ENCODE measurements at regions not wholly inside any gene's neighbourhood (a gene's known extent, or its start where the extent isn't known, plus 50 kb on each side); places are given as distances from the start of the nearest gene placed in this dataset.

DNA sequence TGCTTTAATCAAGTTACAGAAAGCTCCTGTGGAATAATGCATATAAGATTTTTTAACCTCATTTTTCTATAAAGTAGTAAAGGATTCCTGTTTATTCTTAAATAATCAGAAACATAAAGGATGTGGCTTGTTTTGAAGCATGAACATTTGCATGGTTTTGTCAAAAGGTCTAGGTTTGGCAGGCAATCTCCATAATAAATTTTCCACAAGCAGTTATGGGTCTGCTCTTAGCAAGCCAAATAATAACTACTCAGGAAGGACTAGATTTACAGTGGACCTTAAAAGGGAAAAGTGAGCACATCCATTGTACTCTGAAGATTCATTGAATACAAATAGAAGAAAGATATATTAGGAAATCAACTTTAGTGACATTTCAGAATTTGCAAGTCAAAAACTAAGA, 407.3 kb upstream of the CBLB start:
- no peak overlapping the region for H3K4me3 ChIP-seq (ENCODE audit: low read depth, low read length)
- TF ChIP-seq, protein P1, sequence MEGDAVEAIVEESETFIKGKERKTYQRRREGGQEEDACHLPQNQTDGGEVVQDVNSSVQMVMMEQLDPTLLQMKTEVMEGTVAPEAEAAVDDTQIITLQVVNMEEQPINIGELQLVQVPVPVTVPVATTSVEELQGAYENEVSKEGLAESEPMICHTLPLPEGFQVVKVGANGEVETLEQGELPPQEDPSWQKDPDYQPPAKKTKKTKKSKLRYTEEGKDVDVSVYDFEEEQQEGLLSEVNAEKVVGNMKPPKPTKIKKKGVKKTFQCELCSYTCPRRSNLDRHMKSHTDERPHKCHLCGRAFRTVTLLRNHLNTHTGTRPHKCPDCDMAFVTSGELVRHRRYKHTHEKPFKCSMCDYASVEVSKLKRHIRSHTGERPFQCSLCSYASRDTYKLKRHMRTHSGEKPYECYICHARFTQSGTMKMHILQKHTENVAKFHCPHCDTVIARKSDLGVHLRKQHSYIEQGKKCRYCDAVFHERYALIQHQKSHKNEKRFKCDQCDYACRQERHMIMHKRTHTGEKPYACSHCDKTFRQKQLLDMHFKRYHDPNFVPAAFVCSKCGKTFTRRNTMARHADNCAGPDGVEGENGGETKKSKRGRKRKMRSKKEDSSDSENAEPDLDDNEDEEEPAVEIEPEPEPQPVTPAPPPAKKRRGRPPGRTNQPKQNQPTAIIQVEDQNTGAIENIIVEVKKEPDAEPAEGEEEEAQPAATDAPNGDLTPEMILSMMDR (IDR thresholded peaks at IDR 0.05; ENCODE audit: low read depth, low read length), result no peak

DNA sequence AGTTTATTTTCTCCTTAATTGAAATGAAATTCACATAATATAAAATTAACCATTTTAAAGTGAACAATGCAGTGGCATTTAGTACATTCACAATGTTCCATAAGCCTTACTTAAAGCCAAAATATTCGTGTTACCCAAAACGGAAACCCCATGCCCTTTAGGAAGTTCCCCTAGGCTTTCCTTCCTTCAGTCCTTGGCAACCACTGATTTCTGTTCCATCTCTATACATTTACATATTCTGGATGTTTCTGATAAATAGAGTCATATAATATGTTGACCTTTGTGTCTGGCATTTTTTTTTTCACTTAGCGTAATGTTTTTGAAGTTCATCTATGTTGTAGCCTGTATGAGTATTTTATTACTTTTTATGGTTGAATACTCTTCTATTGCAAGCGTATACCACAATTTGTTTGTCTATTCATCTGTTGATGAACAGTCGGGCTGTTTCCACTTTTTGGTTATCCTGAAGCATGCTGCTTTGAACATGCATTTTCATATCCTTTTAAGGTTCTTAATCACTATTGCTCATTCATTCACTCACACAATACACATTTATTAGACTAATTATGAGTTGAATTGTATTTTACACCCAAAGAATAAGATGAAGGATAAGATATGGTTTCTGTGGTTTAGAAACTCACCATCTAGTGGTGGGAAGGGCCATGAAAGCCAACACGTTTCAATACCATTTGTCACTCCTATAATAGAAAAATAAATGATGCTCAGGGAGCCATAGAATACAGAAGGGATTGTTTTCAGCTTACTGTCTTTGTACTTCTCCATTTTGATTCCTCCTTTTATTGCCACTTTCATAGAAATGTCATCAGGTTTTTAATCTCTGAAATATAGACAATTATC, 408.2 kb upstream of the CBLB start:
- H3K4me3 ChIP-seq (ENCODE audit: low read depth, low read length), result no peak overlapping the region
- TF ChIP-seq, protein P1 (IDR thresholded peaks at IDR 0.05; ENCODE audit: low read depth, low read length), result no peak

DNA sequence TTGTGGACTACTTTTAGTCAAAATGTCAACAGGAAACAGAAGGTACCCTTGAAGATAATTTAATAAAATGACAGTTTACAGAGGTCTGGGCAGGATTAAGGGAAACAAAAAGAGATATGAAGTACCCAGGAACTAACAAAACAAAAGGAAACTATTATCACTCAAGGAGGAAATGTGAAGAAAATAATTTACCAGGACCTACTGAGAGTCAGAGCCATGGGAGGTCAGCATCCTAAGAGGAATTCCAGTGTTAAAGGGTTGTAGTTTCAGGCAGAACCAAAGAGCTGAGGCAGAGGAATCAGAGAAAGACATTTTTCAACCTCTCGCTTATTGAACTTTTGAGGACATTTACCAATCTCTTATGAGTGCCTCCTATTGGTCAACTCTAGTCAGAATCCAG, 408.9 kb upstream of the CBLB start:
- no peak overlapping the region for H3K4me3 ChIP-seq (ENCODE audit: low read depth, low read length)
- TF ChIP-seq, protein P1 (IDR thresholded peaks at IDR 0.05; ENCODE audit: low read depth, low read length), result no peak

DNA sequence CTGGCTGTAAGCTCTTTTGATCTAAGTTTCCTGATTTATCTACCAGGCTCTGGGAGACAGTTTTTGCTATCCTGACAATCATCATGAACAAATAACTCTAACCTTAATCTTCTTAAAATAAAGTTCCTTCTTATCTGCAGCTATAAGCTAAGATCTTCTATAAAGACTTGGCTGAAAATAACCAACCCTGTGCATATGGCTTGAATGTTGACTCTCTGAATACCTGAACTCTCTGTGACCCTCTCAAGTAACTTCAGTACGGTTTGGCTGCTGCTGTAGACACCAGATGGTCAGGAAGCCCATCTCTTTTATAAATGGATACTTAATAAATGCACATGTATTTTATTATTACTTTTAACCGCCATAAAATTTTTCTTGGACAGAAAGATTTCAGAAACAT, 412.4 kb upstream of the CBLB start:
- no peak overlapping the region for H3K4me3 ChIP-seq (ENCODE audit: low read depth, low read length)
- TF ChIP-seq, protein P1 (IDR thresholded peaks at IDR 0.05; ENCODE audit: low read depth, low read length), result no peak

DNA sequence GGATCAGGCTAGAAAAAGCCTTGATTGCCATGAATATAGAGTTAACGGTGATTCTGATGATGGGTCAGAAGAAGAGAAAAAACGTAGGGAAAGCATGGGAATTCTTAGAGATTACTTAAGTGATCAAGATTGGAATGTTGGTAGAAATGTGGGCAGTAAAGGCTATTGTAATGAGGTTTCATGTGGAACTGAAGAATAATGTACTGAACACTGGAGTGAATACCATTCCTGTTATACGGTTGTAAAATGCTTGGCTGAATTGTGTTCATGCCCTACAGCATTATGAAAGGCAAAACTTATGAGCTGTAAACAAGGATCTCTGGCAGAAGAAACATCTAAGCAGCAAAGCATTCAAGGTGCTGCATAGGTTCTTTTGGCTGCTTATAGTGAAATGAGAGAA, 414.1 kb upstream of the CBLB start:
- H3K4me3 ChIP-seq (ENCODE audit: low read depth, low read length), result no peak overlapping the region
- TF ChIP-seq, protein P1 (IDR thresholded peaks at IDR 0.05; ENCODE audit: low read depth, low read length), result no peak

DNA sequence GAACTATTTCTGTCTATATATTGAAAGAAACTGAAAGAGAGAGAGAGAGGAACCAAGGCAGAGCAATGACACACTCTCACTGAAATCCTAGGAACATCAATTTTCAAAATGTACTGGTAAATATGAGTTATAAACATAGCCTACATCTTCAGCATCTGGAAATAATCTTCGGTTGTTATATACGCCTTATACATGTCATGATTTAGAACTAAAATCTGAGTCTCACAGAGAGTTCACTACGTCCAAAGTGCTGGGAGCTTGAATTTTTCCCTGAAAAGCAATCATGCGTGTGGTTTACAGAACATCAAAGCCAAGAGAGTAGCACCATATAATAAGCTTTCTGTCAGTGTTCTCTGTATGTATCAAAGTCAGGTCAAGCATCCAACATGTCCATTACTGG, 420.0 kb upstream of the CBLB start:
- no peak overlapping the region for H3K4me3 ChIP-seq (ENCODE audit: low read depth, low read length)
- TF ChIP-seq, protein P1 (IDR thresholded peaks at IDR 0.05; ENCODE audit: low read depth, low read length), result no peak

DNA sequence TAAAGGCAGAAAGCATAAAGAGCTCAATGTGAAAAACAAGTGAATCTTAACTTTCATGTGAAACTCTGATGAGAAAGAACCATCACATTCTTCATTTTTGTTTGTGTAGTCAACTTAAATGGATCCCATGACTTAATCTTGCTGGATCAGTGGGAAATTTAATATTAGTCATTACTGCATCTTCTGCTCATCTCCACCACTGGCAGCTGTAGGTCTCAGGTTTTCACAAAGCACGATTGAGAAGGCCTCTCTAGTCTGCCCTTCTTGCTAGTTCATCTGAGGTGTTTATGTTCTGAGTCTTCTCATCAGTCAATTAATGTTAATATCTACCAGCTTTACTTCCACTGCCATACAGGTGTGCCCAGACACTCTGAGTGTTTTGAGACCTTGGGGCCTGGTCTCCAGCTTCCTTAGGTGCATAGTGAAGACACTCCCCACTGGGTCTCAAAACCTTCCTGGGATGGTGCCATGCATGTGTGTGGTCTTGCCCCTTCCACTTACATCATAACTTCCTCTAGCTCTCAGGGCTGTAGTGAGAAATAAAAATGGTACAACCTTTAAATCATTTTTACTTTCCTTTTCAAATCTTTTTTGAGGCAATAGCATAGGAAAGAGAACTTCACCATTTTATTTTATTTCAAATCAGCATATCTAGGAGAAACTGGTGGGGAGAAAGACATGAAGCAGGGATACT, 421.6 kb upstream of the CBLB start:
- H3K4me3 ChIP-seq (ENCODE audit: low read depth, low read length), result no peak overlapping the region
- TF ChIP-seq, protein P1 (IDR thresholded peaks at IDR 0.05; ENCODE audit: low read depth, low read length), result no peak

Measured in WI38 (cell line).